Suppressor macrophage treated with lipopolysaccharide for 1 hour (primary cell): ENCODE measurements at regions not wholly inside any gene's neighbourhood (a gene's known extent, or its start where the extent isn't known, plus 50 kb on each side); places are given as distances from the start of the nearest gene placed in this dataset.

Source experiments
- DNase-seq, 3 donors: peaks; one replicate each; pipeline ENCODE4 v3.0.0-alpha.2; 2020 to 2022

DNA sequence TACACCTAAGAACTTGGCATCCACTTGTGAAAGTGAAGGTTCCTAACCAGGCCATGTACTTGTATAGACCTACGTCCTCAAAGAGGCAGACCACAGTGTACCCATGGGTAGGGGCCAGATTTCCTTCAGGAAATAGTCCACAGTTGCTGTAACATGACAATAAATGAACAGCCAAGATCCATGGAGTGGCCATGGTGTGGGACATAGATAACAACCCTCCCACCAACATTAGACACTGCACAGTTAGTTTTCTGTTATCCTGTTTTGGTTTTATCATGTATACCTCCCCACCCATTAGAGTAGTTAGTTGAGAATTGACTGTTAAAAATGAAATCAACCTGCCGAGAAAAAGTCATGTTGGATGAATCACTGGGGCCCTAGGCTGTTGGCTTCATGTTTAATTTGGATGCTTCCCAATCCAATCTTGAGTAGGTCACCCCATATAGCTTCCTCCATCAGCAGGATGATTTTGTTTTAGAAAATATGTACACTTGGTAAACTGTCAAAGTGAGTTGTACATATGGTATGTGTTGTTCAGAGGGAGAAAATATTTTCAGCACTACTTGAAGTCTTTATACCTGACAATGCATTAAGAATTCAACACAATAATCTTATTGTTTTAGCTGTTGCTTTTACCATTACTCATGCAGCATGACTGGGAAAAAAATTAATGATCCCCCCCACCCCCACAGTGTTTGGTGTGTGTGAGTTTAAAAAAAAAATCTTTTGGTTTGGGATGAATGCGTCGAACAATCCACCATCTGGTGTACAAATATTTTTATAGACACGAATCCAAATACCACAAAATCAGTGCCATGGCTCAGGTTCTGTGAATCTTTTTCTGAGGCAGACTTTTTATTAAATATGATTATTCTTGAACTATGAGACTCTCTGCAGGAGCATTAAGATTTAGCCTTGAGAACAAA, 88.3 kb upstream of the ARHGAP29 start:
- no peak for DNase-seq

- DNase-seq, result no peak
Measured at GRCh38 chr1:94324178-94324544, 86.8 kb upstream of the ARHGAP29 start.

GRCh38 chr1:94323311-94324177, 86.2 kb upstream of the ARHGAP29 start:
- DNase-seq, result no peak

GRCh38 chr1:94322696-94323095, 85.3 kb upstream of the ARHGAP29 start:
- DNase-seq, result peak in 2 of 3 donors; percentile 26 to 37

DNA sequence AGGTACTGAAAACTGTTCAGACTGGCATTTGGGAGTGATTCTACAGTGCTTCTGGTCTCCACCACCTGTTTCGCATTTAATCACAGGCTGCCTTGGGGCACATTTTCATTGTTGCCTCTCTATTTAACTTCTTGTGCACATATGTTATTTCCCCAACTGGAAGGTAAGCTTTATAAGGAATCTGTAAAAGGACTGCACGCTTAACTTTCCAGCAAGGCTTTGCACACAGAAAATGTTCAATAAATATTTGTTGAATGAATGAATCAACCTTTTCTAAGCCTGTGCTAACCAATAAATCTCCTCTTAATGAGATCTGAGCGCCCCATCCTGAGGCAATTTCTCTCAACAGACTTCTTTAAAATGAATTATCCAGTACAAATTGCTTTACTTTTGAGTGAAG, 84.3 kb upstream of the ARHGAP29 start:
- no peak for DNase-seq

- DNase-seq, result no peak
Measured at GRCh38 chr1:94319319-94320102, 82.1 kb upstream of the ARHGAP29 start.

DNA sequence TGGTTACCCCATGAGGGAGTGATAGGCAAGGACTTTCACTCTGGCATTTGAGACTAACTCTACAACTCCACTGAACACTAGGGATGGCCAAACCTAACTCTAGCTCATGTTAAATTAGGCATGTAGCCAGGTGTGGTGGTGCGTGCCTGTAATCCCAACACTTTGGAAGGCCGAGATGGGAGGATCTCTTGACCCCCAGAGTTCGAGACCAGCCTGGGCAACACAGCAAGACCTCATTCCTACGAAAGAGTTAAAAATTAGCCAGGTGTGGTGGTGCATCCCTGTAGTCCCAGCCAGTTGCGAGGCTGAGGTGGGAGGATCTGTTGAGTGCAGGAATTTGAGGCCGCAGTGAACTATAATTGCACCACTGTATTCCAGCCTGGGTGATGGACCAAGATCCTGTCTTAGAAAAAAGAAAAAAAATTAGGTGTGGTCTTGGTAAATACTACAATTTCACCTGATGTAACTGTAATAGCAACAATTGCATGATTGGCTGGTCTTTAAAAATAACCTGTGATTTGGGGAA, 81.2 kb upstream of the ARHGAP29 start:
- DNase-seq, result no peak

DNA sequence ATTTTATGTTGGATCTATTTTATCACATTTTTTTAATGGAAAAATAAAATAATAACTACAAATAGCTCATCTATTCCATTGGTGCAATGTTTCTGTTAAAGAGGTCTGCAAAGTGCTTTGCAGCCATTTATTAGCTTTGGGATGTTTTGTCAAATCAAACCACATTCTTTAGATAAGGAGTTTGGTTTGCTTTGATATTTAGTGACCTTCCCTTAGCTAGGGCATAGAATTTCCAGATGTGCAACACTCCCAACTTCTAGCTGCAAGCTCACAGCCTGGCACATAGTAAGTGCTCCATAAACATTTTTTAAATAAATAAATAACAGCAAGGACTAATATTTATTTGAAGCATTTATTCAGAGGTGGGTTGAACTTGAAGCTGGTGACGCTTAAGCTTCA, 80.4 kb upstream of the ARHGAP29 start:
- DNase-seq, result no peak

- DNase-seq, result no peak
Measured at GRCh38 chr1:94316836-94317789, 79.7 kb upstream of the ARHGAP29 start.

DNA sequence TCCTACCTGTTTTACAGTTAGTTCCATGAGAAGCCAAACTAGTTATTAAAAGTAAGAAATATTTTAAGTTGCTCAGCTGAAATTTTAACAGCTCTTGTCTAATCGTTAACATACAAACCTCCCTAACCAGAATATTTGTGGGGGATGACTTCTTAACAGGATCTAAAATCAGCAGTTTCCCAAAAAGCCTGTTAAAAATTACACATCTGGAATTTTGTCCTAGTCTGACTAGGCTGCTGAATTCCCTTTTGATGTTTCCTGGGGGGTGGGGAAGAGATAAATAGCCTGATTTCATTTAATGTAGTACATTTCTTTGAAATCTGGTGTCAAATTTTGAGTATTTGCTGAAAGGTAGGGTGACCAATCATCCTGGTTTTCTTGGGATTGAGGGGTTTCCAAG, 78.8 kb upstream of the ARHGAP29 start:
- no peak for DNase-seq

- DNase-seq, result no peak
Measured at GRCh38 chr1:94315552-94316116, 78.2 kb upstream of the ARHGAP29 start.

- peak in 1 of 3 donors; percentile 17 for DNase-seq
Measured at GRCh38 chr1:94314222-94314858, 77.0 kb upstream of the ARHGAP29 start.

DNA sequence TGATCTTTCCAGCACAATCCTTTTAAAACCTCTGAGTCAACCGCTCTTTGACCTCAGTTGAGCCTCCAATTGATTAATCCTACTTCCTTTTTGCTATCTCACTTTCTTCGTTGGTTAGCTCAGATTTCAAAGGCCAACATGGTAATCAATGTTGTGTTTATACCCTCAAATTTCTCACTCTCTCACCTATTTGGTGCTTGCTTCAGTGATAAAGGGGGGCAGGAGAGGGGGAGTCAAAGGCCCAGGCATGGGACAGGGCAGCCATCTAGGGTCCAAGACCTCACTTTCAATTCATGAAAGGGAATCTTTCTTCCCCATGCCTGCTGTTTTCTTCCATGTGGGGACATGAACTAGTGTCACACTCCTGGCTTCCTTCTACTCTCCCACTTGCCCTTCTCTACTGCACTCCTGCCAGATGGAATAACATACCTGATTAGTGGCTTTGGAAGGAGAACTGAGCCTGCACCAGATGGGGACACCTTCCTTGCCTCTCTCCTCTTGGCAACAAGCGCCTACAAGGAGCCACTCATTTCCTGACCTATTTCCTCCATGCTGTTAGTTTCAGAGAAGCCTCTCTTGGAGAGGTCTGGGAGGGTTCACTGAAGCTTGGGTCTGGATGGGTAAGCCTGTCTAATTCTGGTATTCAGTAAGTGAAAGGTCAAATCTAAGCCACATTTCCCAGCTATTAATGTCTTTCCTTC, 73.3 kb upstream of the ARHGAP29 start:
- no peak for DNase-seq

- no peak for DNase-seq
Measured at GRCh38 chr1:94309829-94310569, 72.6 kb upstream of the ARHGAP29 start.

GRCh38 chr1:94309216-94309615, 71.8 kb upstream of the ARHGAP29 start:
- no peak for DNase-seq

DNA sequence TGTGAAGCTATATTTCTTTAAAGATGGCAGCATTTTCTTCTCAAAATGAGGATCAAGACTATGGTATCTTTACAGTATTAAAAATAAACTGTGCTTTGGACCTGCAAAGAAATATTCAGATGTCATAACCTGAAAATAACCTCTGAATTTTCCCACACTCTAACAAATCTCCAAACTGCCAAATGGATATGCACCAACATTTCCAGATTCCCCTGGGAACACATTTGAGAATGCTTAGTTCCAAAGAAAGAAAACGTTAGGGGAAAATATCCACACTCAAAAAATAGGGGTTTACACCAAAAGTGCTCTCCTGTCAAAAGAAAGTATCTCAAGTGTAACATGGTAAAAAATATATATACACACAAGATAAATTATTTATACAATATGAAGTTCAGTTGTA, 69.1 kb upstream of the ARHGAP29 start:
- DNase-seq, result peak in 1 of 3 donors; percentile 8

GRCh38 chr1:94305704-94306103, 68.3 kb upstream of the ARHGAP29 start:
- no peak for DNase-seq

DNA sequence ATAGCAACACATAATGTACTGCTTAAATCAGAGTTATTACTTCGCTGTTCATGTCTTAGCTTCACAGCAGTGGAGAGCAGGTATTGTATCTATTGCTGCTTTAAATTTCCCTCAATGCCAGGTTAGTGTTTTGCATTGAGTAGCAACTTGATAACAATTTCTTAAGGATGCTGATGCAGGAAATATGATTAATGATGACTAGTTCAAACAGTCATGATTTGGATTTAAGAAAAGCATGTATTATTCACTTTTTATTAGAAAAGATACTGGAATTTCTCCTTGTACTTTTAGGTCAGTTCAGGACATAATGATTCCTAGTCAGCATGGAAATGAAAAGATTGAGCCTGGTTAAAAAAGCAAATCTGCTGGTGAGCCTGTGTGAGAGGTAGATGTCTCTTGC, 67.2 kb upstream of the ARHGAP29 start:
- DNase-seq, result no peak

GRCh38 chr1:94303005-94303404, 65.6 kb upstream of the ARHGAP29 start:
- DNase-seq, result peak; percentile 70 to 80 (median 75)
